Ishikawa (cell line): ENCODE measurements at regions not wholly inside any gene's neighbourhood (a gene's known extent, or its start where the extent isn't known, plus 50 kb on each side); places are given as distances from the start of the nearest gene placed in this dataset.

Experiments used
- CREB1 ChIP-seq: IDR thresholded peaks from 2 replicates; pipeline ENCODE4 v1.6.1; 2012; ENCODE audit warnings: low read depth
- EP300 ChIP-seq: IDR thresholded peaks from 2 replicates; pipeline ENCODE4 v1.6.1; 2012; ENCODE audit warnings: borderline replicate concordance
- NFIC ChIP-seq: IDR thresholded peaks from 2 replicates; pipeline ENCODE4 v1.6.1; 2012
- RAD21 ChIP-seq: IDR thresholded peaks from 2 replicates; pipeline ENCODE4 v1.6.1; 2012; ENCODE audit warnings: low read depth
- TEAD4 ChIP-seq: IDR thresholded peaks from 2 replicates; pipeline ENCODE4 v1.6.1; 2012
- YY1 ChIP-seq: IDR thresholded peaks from 2 replicates; pipeline ENCODE4 v1.6.1; 2012; ENCODE audit warnings: low read depth
- TF ChIP-seq, protein P1 (sequence below): IDR thresholded peaks from 2 replicates; pipeline ENCODE4 v1.6.1; 2012
- TF ChIP-seq, protein P2 (sequence below): IDR thresholded peaks from 2 replicates; pipeline ENCODE4 v1.6.1; 2012
- TF ChIP-seq, protein P3 (sequence below): IDR thresholded peaks from 2 replicates; pipeline ENCODE4 v1.6.1; 2012; ENCODE audit warnings: low read depth, mild to moderate bottlenecking

DNA sequence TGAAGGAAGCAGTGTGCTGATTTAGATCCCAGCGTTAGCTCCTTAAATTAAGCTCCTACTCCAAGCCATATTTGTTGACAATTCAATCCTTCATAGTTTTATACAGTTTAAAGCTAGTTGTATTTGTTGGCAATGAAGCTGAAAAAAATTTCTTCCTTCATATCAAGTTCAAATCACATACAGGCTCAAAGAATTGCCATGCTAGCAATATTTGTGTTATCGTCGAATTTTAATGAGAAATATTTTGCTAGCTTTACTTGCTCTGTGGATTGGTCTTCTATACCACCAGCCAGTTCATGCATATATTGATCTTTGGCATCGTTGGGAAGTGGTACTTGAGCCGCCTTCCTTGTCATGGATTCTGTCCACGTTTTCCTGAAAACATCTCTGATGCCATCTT, 204.6 kb upstream of the HDAC4 start:
- TF ChIP-seq RAD21 = no peak
- no peak for TF ChIP-seq EP300
- no peak for TF ChIP-seq CREB1
- no peak for TF ChIP-seq YY1
- no peak for TF ChIP-seq TEAD4
- TF ChIP-seq, protein P1, sequence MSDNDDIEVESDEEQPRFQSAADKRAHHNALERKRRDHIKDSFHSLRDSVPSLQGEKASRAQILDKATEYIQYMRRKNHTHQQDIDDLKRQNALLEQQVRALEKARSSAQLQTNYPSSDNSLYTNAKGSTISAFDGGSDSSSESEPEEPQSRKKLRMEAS = no peak
- TF ChIP-seq NFIC = no peak
- TF ChIP-seq, protein P2, sequence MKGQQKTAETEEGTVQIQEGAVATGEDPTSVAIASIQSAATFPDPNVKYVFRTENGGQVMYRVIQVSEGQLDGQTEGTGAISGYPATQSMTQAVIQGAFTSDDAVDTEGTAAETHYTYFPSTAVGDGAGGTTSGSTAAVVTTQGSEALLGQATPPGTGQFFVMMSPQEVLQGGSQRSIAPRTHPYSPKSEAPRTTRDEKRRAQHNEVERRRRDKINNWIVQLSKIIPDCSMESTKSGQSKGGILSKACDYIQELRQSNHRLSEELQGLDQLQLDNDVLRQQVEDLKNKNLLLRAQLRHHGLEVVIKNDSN = no peak
- TF ChIP-seq, protein P3, sequence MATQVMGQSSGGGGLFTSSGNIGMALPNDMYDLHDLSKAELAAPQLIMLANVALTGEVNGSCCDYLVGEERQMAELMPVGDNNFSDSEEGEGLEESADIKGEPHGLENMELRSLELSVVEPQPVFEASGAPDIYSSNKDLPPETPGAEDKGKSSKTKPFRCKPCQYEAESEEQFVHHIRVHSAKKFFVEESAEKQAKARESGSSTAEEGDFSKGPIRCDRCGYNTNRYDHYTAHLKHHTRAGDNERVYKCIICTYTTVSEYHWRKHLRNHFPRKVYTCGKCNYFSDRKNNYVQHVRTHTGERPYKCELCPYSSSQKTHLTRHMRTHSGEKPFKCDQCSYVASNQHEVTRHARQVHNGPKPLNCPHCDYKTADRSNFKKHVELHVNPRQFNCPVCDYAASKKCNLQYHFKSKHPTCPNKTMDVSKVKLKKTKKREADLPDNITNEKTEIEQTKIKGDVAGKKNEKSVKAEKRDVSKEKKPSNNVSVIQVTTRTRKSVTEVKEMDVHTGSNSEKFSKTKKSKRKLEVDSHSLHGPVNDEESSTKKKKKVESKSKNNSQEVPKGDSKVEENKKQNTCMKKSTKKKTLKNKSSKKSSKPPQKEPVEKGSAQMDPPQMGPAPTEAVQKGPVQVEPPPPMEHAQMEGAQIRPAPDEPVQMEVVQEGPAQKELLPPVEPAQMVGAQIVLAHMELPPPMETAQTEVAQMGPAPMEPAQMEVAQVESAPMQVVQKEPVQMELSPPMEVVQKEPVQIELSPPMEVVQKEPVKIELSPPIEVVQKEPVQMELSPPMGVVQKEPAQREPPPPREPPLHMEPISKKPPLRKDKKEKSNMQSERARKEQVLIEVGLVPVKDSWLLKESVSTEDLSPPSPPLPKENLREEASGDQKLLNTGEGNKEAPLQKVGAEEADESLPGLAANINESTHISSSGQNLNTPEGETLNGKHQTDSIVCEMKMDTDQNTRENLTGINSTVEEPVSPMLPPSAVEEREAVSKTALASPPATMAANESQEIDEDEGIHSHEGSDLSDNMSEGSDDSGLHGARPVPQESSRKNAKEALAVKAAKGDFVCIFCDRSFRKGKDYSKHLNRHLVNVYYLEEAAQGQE = no peak
